ENCODE measurements at regions not wholly inside any gene's neighbourhood (a gene's known extent, or its start where the extent isn't known, plus 50 kb on each side); places are given as distances from the start of the nearest gene placed in this dataset.

- TF ChIP-seq CTCF (conservative IDR thresholded peaks at IDR 0.05; ENCODE audit: low read depth, low read length) (no peak), SMC3 (IDR thresholded peaks at IDR 0.05; ENCODE audit: low read depth, low read length) (no peak), POLR2A (IDR thresholded peaks at IDR 0.05; ENCODE audit: low read depth, low read length) (no peak), RAD21 (IDR thresholded peaks at IDR 0.05; ENCODE audit: low read length) (no peak)
Observed at GRCh38 chr11:30710221-30710620, 124.1 kb upstream of the MPPED2 start.
